IMR-90 (cell line): ENCODE measurements at regions not wholly inside any gene's neighbourhood (a gene's known extent, or its start where the extent isn't known, plus 50 kb on each side); places are given as distances from the start of the nearest gene placed in this dataset.

Experiments used
- ATAC-seq: fragments of 200-7000 bp; cut with Tn5 transposase; 2 replicates; pipeline ENCODE4 v1.9.1; 2020; ENCODE audit warnings: low read depth, mild to moderate bottlenecking, moderate library complexity
- BruUV-seq: library from RNA; stranded (reverse); fragments of 400-500 nt; replicated peaks from 2 replicates; lab custom pipeline; 2021; lab: Mats Ljungman, UMichigan
- CTCF ChIA-PET: fragments of 300-600 bp; formaldehyde crosslinking; extraction: SDS; loops from one replicate; lab custom pipeline; 2021; ENCODE audit warnings: antibody characterized with exemption; lab: Yijun Ruan, JAX
- POLR2A ChIA-PET: fragments of 300-600 bp; sonication (Branson Sonifier 250); formaldehyde crosslinking; loops from one replicate; lab custom pipeline; 2022; ENCODE audit warnings: antibody characterized with exemption; ENCODE audit not compliant: unreplicated experiment; lab: Charles Lee
- DNase-seq: peaks from one replicate; pipeline ENCODE4 v3.0.0; 2013
- H2AFZ ChIP-seq: replicated peaks from 2 replicates; pipeline ENCODE3; 2013; ENCODE audit warnings: low read length, mild to moderate bottlenecking; ENCODE audit not compliant: poor library complexity
- H2AK5ac ChIP-seq: 2 replicates; pipeline ENCODE4 v1.6.1; 2013; ENCODE audit warnings: low read depth, low read length, inconsistent platforms
- H2AK9ac ChIP-seq: replicated peaks from 2 replicates; pipeline ENCODE3; 2013; ENCODE audit warnings: mild to moderate bottlenecking, low read depth, low read length, moderate library complexity; ENCODE audit not compliant: poor library complexity
- H2BK120ac ChIP-seq: 2 replicates; pipeline ENCODE4 v1.6.1; 2013; ENCODE audit warnings: low read depth, low read length, inconsistent platforms
- H2BK15ac ChIP-seq: 3 replicates; pipeline ENCODE4 v1.6.1; 2013; ENCODE audit warnings: low read depth, low read length, inconsistent platforms
- H2BK20ac ChIP-seq: 2 replicates; pipeline ENCODE4 v1.6.1; 2013; ENCODE audit warnings: low read depth, mild to moderate bottlenecking, inconsistent platforms, low read length, moderate library complexity
- H2BK5ac ChIP-seq: 2 replicates; pipeline ENCODE4 v1.6.1; 2013; ENCODE audit warnings: mild to moderate bottlenecking, low read depth, low read length, inconsistent platforms; ENCODE audit not compliant: poor library complexity, severe bottlenecking
- H3K14ac ChIP-seq: replicated peaks from 2 replicates; pipeline ENCODE4 v1.6.1; 2013; ENCODE audit warnings: low read depth, low read length, inconsistent platforms
- H3K18ac ChIP-seq: 2 replicates; pipeline ENCODE4 v1.6.1; 2013; ENCODE audit warnings: low read depth, low read length, control low read depth
- H3K23ac ChIP-seq: 2 replicates; pipeline ENCODE4 v1.6.1; 2013; ENCODE audit warnings: low read depth, low read length, inconsistent platforms
- H3K27ac ChIP-seq: 2 replicates; pipeline ENCODE4 v1.5.1; 2013; ENCODE audit warnings: mild to moderate bottlenecking, control low read depth, low read length; ENCODE audit not compliant: insufficient read depth
- H3K27me3 ChIP-seq: 2 replicates; pipeline ENCODE4 v1.6.1; 2013; ENCODE audit warnings: low read length; ENCODE audit not compliant: control insufficient read depth, insufficient read depth
- H3K36me3 ChIP-seq: 2 replicates; pipeline ENCODE4 v1.6.1; 2013; ENCODE audit warnings: low read length, mixed read lengths; ENCODE audit not compliant: control insufficient read depth, insufficient read depth
- H3K4ac ChIP-seq: 2 replicates; pipeline ENCODE4 v1.6.1; 2013; ENCODE audit warnings: low read depth, low read length, inconsistent platforms
- H3K4me1 ChIP-seq: 2 replicates; pipeline ENCODE4 v1.6.1; 2013; ENCODE audit warnings: low read length, mixed read lengths; ENCODE audit not compliant: control insufficient read depth, insufficient read depth
- H3K4me2 ChIP-seq: 2 replicates; pipeline ENCODE4 v1.6.1; 2013; ENCODE audit warnings: low read depth, mild to moderate bottlenecking, control low read depth, low read length, moderate library complexity
- H3K4me3 ChIP-seq: 2 replicates; pipeline ENCODE4 v1.5.1; 2013; ENCODE audit warnings: low read depth, mild to moderate bottlenecking, control low read depth, low read length, moderate library complexity; ENCODE audit not compliant: insufficient read depth
- H3K56ac ChIP-seq: 2 replicates; pipeline ENCODE4 v1.6.1; 2013; ENCODE audit warnings: low read length, inconsistent platforms; ENCODE audit not compliant: insufficient read depth; ENCODE audit errors: extremely low read depth
- H3K79me1 ChIP-seq, 2 experiments: 2 replicates each; pipeline ENCODE4 v1.6.1; 2013; ENCODE audit warnings: low read length in 2 of 2, inconsistent platforms in 1 of 2, low read depth in 1 of 2
- H3K9ac ChIP-seq: 2 replicates; pipeline ENCODE4 v1.6.1; 2013; ENCODE audit warnings: low read depth, low read length, control low read depth
- H3K9me1 ChIP-seq: 2 replicates; pipeline ENCODE4 v1.6.1; 2013; ENCODE audit warnings: low read length, inconsistent platforms; ENCODE audit not compliant: insufficient read depth
- H3K9me3 ChIP-seq: 2 replicates; pipeline ENCODE4 v1.6.1; 2013; ENCODE audit warnings: low read length; ENCODE audit not compliant: control insufficient read depth, insufficient read depth
- H4K20me1 ChIP-seq: 2 replicates; pipeline ENCODE4 v1.6.1; 2013; ENCODE audit warnings: low read length, inconsistent platforms; ENCODE audit not compliant: insufficient read depth
- H4K5ac ChIP-seq: 2 replicates; pipeline ENCODE4 v1.6.1; 2013; ENCODE audit warnings: mild to moderate bottlenecking, low read depth, low read length, control low read depth
- H4K8ac ChIP-seq, 2 experiments: 2 replicates each; pipeline ENCODE4 v1.6.1; 2013; ENCODE audit warnings: low read depth in 2 of 2, low read length in 2 of 2, control low read depth in 1 of 2, inconsistent platforms in 1 of 2
- H4K91ac ChIP-seq: 2 replicates; pipeline ENCODE4 v1.6.1; 2013; ENCODE audit warnings: low read depth, low read length, inconsistent platforms; ENCODE audit not compliant: insufficient read depth
- BHLHE40 ChIP-seq: fragments of 150-350 bp; IDR thresholded peaks from 2 replicates; pipeline ENCODE4 v1.6.1; 2016; ENCODE audit warnings: mild to moderate bottlenecking, low read depth, low read length
- CEBPB ChIP-seq: IDR thresholded peaks from 2 replicates; pipeline ENCODE4 v1.6.1; 2012; ENCODE audit warnings: low read depth, low read length, improper control_type of control experiment
- CHD1 ChIP-seq: IDR thresholded peaks from 2 replicates; pipeline ENCODE4 v1.6.1; 2012; ENCODE audit warnings: low read depth, low read length, improper control_type of control experiment
- FOS ChIP-seq: fragments of 150-350 bp; IDR thresholded peaks from 2 replicates; pipeline ENCODE4 v1.6.1; 2016; ENCODE audit warnings: low read depth, low read length
- MAFK ChIP-seq: IDR thresholded peaks from 2 replicates; pipeline ENCODE4 v1.6.1; 2012; ENCODE audit warnings: low read depth, low read length, improper control_type of control experiment
- MAZ ChIP-seq: IDR thresholded peaks from 2 replicates; pipeline ENCODE4 v1.6.1; 2012; ENCODE audit warnings: low read depth, mild to moderate bottlenecking, low read length, improper control_type of control experiment, moderate library complexity, borderline replicate concordance
- MXI1 ChIP-seq: IDR thresholded peaks from 2 replicates; pipeline ENCODE4 v1.6.1; 2012; ENCODE audit warnings: low read depth, mild to moderate bottlenecking, low read length, moderate library complexity, borderline replicate concordance
- NFE2L2 ChIP-seq: fragments of 150-350 bp; IDR thresholded peaks from 2 replicates; pipeline ENCODE4 v1.6.1; 2016; ENCODE audit warnings: low read depth, mild to moderate bottlenecking, low read length
- POLR2A ChIP-seq: IDR thresholded peaks from 2 replicates; pipeline ENCODE4 v1.6.1; 2012; ENCODE audit warnings: mild to moderate bottlenecking, low read depth, low read length
- RAD21 ChIP-seq: IDR thresholded peaks from 2 replicates; pipeline ENCODE4 v1.6.1; 2012; ENCODE audit warnings: low read length, improper control_type of control experiment
- RCOR1 ChIP-seq: IDR thresholded peaks from 2 replicates; pipeline ENCODE4 v1.6.1; 2012; ENCODE audit warnings: mild to moderate bottlenecking, low read length, improper control_type of control experiment; ENCODE audit not compliant: insufficient replicate concordance
- RFX5 ChIP-seq: IDR thresholded peaks from 2 replicates; pipeline ENCODE4 v1.8.0; 2012; ENCODE audit warnings: low read depth, mild to moderate bottlenecking, low read length, moderate library complexity
- SMC3 ChIP-seq: fragments of 150-350 bp; IDR thresholded peaks from 2 replicates; pipeline ENCODE4 v1.6.1; 2016; ENCODE audit warnings: low read depth, mild to moderate bottlenecking, antibody characterized with exemption, low read length, moderate library complexity
- WGBS, 2 experiments: methylation state at CpG; one replicate each; pipeline versions ENCODE4 v1.1.5 to v1.1.7; 2013; ENCODE audit warnings: missing lambda C conversion rate in 2 of 2; ENCODE audit not compliant: insufficient read length in 1 of 2; ENCODE audit errors: extremely low coverage in 2 of 2; 5-methylcytosine and 5-hydroxymethylcytosine counted together
- dilution Hi-C: fragments of 300-500 bp; cut with HindIII; formaldehyde crosslinking; loops from one replicate; pipeline ENCODE4 v1.14.3; 2018; ENCODE audit warnings: low sequenced_read_pairs; ENCODE audit not compliant: unreplicated experiment
- in situ Hi-C: fragments of 300-500 bp; cut with MboI; formaldehyde crosslinking; loops from 3 replicates; pipeline ENCODE4 v1.14.3; 2019; ENCODE audit warnings: low sequenced_read_pairs, inconsistent platforms, mixed read lengths
- intact Hi-C: fragments of 100-400 bp; cut with micrococcal nuclease; formaldehyde crosslinking; loops from 2 replicates; pipeline ENCODE4 v1.10.0; 2022
- TF ChIP-seq, protein P1 (sequence below): fragments of 150-350 bp; IDR thresholded peaks from 2 replicates; pipeline ENCODE4 v1.6.1; 2016; ENCODE audit warnings: low read depth, mild to moderate bottlenecking, low read length, moderate library complexity, borderline replicate concordance
- TF ChIP-seq, protein P2 (sequence below): fragments of 150-350 bp; IDR thresholded peaks from 2 replicates; pipeline ENCODE4 v1.6.1; 2017; ENCODE audit warnings: mild to moderate bottlenecking, antibody characterized with exemption, low read length, low read depth
- TF ChIP-seq, protein P3 (sequence below): conservative IDR thresholded peaks from 2 replicates; pipeline ENCODE4 v1.5.1; 2012; ENCODE audit warnings: mild to moderate bottlenecking, low read depth, low read length, improper control_type of control experiment

DNA sequence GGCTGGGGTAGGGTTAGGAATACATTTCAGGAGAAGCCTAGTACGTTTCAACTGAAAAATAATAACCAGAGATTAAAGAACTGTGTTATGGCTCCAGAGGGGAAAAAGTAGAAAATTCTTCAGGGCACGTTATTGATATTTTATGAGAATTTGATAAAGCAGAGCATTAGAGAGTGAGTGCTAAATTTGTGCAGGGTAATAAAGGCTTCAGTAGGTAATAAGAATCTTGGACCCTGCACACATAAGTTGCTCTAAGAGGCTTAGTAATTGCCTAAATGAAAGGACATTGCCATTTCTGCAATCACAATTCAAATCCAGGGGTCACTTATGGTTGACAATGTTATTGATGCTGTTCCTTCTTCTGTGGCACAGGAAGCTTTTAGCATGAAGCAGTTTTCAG, 439.4 kb upstream of the DCN start:
- Histone ChIP-seq H4K20me1 (no peaks in the 10 kb centered on the region), H3K4ac (no peak overlapping the region), H3K9me3 (no peaks in the 10 kb centered on the region), H3K14ac (no peak overlapping the region), H2AFZ (no peak overlapping the region), H3K4me1 (no peaks in the 10 kb centered on the region), H2BK20ac (no peak overlapping the region), H2BK120ac (no peak overlapping the region), H2AK9ac (no peak overlapping the region), H3K9me1 (no peaks in the 10 kb centered on the region), H3K36me3 (no peaks in the 10 kb centered on the region), H3K79me1 (no peaks in the 10 kb centered on the region), H2AK5ac (no peak overlapping the region), H3K23ac (no peak overlapping the region), H3K27ac (no peak overlapping the region), H3K56ac (no peak overlapping the region), H4K91ac (no peak overlapping the region), H2BK5ac (no peak overlapping the region), H3K27me3 (no peaks in the 10 kb centered on the region; the same call in 1 of the 2 replicates), H4K8ac (no peak overlapping the region), H3K9ac (no peak overlapping the region), H2BK15ac (no peak overlapping the region), H3K18ac (no peak overlapping the region), H3K4me3 (no peak overlapping the region), H3K4me2 (no peak overlapping the region), H4K5ac (no peak overlapping the region)
- dilution Hi-C loops (no loop called here), intact Hi-C loops (no loop called here), in situ Hi-C loops (no loop called here)
- DNase-seq (no peak), ATAC-seq (no peak)
- TF ChIP-seq NFE2L2 (no peak), SMC3 (no peak), BHLHE40 (no peak), MAZ (no peak), CHD1 (no peak), FOS (no peak), POLR2A (no peak), MAFK (no peak), RFX5 (no peak), RAD21 (no peak), MXI1 (no peak), RCOR1 (no peak), CEBPB (no peak)
- TF ChIP-seq, protein P1, sequence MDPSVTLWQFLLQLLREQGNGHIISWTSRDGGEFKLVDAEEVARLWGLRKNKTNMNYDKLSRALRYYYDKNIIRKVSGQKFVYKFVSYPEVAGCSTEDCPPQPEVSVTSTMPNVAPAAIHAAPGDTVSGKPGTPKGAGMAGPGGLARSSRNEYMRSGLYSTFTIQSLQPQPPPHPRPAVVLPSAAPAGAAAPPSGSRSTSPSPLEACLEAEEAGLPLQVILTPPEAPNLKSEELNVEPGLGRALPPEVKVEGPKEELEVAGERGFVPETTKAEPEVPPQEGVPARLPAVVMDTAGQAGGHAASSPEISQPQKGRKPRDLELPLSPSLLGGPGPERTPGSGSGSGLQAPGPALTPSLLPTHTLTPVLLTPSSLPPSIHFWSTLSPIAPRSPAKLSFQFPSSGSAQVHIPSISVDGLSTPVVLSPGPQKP, result no peak
- TF ChIP-seq, protein P2, sequence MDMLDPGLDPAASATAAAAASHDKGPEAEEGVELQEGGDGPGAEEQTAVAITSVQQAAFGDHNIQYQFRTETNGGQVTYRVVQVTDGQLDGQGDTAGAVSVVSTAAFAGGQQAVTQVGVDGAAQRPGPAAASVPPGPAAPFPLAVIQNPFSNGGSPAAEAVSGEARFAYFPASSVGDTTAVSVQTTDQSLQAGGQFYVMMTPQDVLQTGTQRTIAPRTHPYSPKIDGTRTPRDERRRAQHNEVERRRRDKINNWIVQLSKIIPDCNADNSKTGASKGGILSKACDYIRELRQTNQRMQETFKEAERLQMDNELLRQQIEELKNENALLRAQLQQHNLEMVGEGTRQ, result no peak
- TF ChIP-seq, protein P3, sequence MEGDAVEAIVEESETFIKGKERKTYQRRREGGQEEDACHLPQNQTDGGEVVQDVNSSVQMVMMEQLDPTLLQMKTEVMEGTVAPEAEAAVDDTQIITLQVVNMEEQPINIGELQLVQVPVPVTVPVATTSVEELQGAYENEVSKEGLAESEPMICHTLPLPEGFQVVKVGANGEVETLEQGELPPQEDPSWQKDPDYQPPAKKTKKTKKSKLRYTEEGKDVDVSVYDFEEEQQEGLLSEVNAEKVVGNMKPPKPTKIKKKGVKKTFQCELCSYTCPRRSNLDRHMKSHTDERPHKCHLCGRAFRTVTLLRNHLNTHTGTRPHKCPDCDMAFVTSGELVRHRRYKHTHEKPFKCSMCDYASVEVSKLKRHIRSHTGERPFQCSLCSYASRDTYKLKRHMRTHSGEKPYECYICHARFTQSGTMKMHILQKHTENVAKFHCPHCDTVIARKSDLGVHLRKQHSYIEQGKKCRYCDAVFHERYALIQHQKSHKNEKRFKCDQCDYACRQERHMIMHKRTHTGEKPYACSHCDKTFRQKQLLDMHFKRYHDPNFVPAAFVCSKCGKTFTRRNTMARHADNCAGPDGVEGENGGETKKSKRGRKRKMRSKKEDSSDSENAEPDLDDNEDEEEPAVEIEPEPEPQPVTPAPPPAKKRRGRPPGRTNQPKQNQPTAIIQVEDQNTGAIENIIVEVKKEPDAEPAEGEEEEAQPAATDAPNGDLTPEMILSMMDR, result no peak
- ChIA-PET POLR2A (no interaction called here), CTCF (no interaction called here)
- 100% methylated on average over 1 of the region's 2 CpGs; no CpG with 5 or more reads in 1 of the 2 experiments for WGBS, 2 experiments
- BruUV-seq, result no TSS peak
